HG03039 (cell line): ENCODE measurements at regions not wholly inside any gene's neighbourhood (a gene's known extent, or its start where the extent isn't known, plus 50 kb on each side); places are given as distances from the start of the nearest gene placed in this dataset.

Source experiments
- ATAC-seq: cut with Tn5 transposase; IDR thresholded peaks from one replicate; pipeline ENCODE4 v1.9.1; 2021; ENCODE audit warnings: mild to moderate bottlenecking, moderate library complexity; ENCODE audit not compliant: unreplicated experiment

GRCh38 chr4:20625426-20625825 lies 74.8 kb upstream of the PACRGL start:
- no peak for ATAC-seq

GRCh38 chr4:20626326-20627005 lies 73.8 kb upstream of the PACRGL start:
- no peak for ATAC-seq

DNA sequence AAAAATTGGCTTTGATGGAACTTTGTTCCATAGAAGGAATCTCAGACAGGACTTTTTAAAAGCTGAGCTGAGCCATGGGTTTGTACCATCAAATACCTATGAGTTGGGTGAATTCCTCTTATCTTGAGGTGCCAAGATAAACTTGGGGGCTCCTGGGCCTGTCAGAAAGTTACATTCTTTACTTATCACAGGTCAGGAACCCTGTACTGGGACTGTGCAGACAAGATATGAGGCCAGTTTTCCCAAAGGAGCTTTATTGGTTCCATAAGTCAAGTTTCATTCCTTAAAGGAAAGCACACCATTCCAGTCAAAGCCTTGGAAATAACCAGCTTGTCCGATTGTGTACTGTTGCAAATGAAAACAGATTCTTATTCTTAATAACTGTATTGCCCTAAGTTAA lies 72.4 kb upstream of the PACRGL start:
- ATAC-seq = no peak

GRCh38 chr4:20629186-20630106 lies 70.8 kb upstream of the PACRGL start:
- ATAC-seq = no peak

GRCh38 chr4:20638825-20639224 lies 61.4 kb upstream of the PACRGL start:
- ATAC-seq = no peak

DNA sequence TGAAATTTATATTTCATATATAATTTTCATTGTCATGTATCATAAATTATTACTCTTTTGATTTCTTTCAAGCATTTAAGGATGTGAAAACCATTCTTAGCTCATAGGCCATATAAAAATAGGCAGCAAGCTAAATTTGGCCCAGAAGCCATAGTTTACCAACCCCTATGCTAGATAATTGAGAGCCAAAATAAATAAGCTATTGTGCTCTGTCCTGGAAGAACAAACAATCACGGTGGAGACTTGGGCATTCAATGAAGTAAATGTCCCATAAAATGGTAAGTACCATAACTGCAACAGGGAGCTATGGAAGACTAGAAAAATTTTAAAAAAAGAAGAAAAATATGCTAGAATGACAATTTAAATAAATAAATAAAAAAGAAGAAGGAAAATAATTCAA lies 60.9 kb upstream of the PACRGL start:
- no peak for ATAC-seq

DNA sequence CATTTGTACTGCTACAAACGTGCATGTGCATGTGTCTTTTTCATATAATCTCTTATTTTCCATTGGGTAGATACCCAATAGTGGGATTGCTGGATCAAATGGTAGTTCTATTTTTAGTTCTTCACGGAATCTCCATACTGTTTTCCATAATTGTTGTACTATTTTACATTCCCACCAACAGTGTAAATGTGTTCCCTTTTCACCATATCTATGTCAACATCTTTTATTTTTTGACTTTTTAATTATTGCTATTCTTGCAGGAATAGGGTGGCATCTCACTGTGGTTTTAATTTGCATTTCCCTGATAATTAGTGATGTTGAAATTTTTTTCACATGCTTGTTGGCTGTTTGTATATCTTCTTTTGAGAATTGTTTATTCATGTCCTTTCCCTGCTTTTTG lies 59.3 kb upstream of the PACRGL start:
- ATAC-seq = no peak

- no peak for ATAC-seq
Measured at GRCh38 chr4:20641976-20642375, 58.3 kb upstream of the PACRGL start.

DNA sequence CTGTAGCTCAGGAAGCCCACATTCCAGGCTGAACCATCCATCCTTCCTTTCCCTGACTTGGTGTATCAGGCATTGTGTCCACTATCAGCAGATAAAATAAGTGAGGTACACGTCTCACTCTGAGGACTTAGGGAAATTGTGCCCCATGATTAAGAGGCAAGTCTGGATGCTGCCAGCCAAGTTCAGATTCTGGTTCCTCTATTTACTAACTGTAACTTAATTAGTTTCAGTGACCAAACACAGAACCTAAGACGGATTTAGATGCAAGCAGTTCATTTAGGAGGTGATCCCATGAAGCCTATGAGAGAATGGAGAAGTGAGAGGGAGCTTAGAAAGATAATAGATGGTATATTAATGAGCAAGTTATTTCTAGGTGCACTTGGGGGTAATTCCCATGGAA lies 56.6 kb upstream of the PACRGL start:
- ATAC-seq = no peak

GRCh38 chr4:20645236-20645635 lies 55.0 kb upstream of the PACRGL start:
- ATAC-seq = no peak

DNA sequence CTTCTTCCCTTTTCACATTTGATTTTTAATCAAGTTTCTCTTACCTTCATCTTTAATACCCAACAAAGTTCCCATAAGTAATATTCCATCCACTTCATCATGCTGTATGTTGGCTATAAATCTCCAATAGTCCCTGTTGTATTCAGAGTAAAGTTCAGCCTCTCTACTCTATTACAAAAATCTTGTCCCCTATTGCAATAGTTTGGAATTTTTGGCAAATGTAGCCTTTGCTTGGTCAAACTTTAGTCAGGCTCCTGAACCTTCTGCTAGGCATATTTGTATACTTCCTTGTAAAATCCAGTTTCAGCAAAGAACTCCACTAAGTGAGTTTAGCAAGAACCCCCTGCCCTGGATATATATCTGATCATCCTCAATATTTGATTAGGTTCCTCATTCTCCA lies 54.0 kb upstream of the PACRGL start:
- no peak for ATAC-seq
